B cell (primary cell): ENCODE measurements at regions not wholly inside any gene's neighbourhood (a gene's known extent, or its start where the extent isn't known, plus 50 kb on each side); places are given as distances from the start of the nearest gene placed in this dataset.

Experiments
- ATAC-seq: fragments of 200-7000 bp; cut with Tn5 transposase; one replicate; pipeline ENCODE4 v1.10.0; 2021; ENCODE audit warnings: low read depth, mild to moderate bottlenecking, moderate number of reproducible peaks, moderate library complexity
- CTCF ChIA-PET: fragments of 350-600 bp; sonication (Branson Sonifier 250); formaldehyde crosslinking; loops from one replicate; lab custom pipeline; 2021; ENCODE audit warnings: antibody characterized with exemption, inconsistent platforms; lab: Charles Lee
- POLR2A ChIA-PET: fragments of 350-600 bp; sonication (Branson Sonifier 250); formaldehyde crosslinking; loops from one replicate; lab custom pipeline; 2021; ENCODE audit warnings: antibody characterized with exemption; lab: Charles Lee
- DNase-seq: peaks from one replicate; pipeline ENCODE4 v3.0.0; 2013
- H2AFZ ChIP-seq: 2 replicates; pipeline ENCODE4 v1.6.1; 2012; ENCODE audit warnings: mild to moderate bottlenecking, low read depth, low read length; ENCODE audit not compliant: insufficient read depth, poor library complexity, severe bottlenecking
- H3K27ac ChIP-seq, 2 donors: 1 replicate in 1 of 2; 2 replicates in 1 of 2; pipeline ENCODE4 v1.5.1; 2012 to 2013; ENCODE audit warnings: low read length in 2 of 2, mild to moderate bottlenecking in 2 of 2, moderate library complexity in 1 of 2
- H3K27me3 ChIP-seq, 4 experiments: fragments of 200-600 bp in 1 of 4; sonication (generic) in 1 of 4; replicated peaks in 1 of 4; 1 replicate in 2 of 4; 2 replicates in 2 of 4; pipeline versions ENCODE4 v1.6.1 to v1.7.0; 2013 to 2016; ENCODE audit warnings: low read length in 3 of 4, mild to moderate bottlenecking in 2 of 4, mixed read lengths in 1 of 4, moderate library complexity in 1 of 4; ENCODE audit not compliant: insufficient read depth in 4 of 4, control insufficient read depth in 3 of 4; ENCODE audit errors: control extremely low read depth in 1 of 4
- H3K36me3 ChIP-seq, 2 experiments: replicated peaks in 1 of 2; 1 replicate in 1 of 2; 2 replicates in 1 of 2; pipeline versions ENCODE4 v1.6.1 to v1.7.1; 2013; ENCODE audit warnings: low read length in 1 of 2; ENCODE audit not compliant: insufficient read depth in 2 of 2, control insufficient read depth in 1 of 2; ENCODE audit errors: control extremely low read depth in 1 of 2, extremely low read depth in 1 of 2
- H3K4me1 ChIP-seq, 2 donors: fragments of 200-600 bp in 1 of 2; sonication (generic) in 1 of 2; 1 replicate in 1 of 2; 2 replicates in 1 of 2; pipeline versions ENCODE4 v1.5.1 to v1.6.1; 2013 to 2017; ENCODE audit warnings: low read length in 2 of 2; ENCODE audit not compliant: control insufficient read depth in 2 of 2, insufficient read depth in 2 of 2
- H3K4me2 ChIP-seq: replicated peaks from 2 replicates; pipeline ENCODE3; 2012; ENCODE audit warnings: mild to moderate bottlenecking, low read depth, low read length; ENCODE audit not compliant: poor library complexity, severe bottlenecking
- H3K4me3 ChIP-seq, 5 experiments: fragments of 200-600 bp in 1 of 5; sonication (generic) in 1 of 5; 1 replicate in 3 of 5; 2 replicates in 2 of 5; pipeline versions ENCODE4 v1.5.1 to v1.7.0; 2011 to 2016; ENCODE audit warnings: low read length in 4 of 5, mild to moderate bottlenecking in 4 of 5, low read depth in 2 of 5, control low read depth in 1 of 5, moderate library complexity in 1 of 5; ENCODE audit not compliant: insufficient read depth in 1 of 5; ENCODE audit errors: control extremely low read depth in 1 of 5, extremely low read depth in 1 of 5
- H3K79me2 ChIP-seq: fragments of 200-600 bp; sonication (generic); one replicate; pipeline ENCODE4 v1.6.0; 2016; ENCODE audit warnings: low read length; ENCODE audit not compliant: control insufficient read depth, insufficient read depth
- H3K9ac ChIP-seq: fragments of 200-600 bp; sonication (generic); 2 replicates; pipeline ENCODE4 v1.6.1; 2017; ENCODE audit warnings: mild to moderate bottlenecking, low read length, moderate library complexity
- H3K9me3 ChIP-seq, 3 donors: one replicate each; pipeline versions ENCODE4 v1.6.1 to v1.7.1; 2013; ENCODE audit warnings: low read length in 2 of 3; ENCODE audit not compliant: control insufficient read depth in 2 of 3, insufficient read depth in 1 of 3; ENCODE audit errors: control extremely low read depth in 1 of 3
- H4K20me1 ChIP-seq: 2 replicates; pipeline ENCODE4 v1.6.0; 2012; ENCODE audit warnings: mild to moderate bottlenecking, low read length; ENCODE audit not compliant: insufficient read depth, control insufficient read depth, poor library complexity, severe bottlenecking
- H3K27ac Mint-ChIP-seq: one replicate; pipeline ENCODE4 v1.8.0; 2021; ENCODE audit warnings: mixed read lengths
- H3K27me3 Mint-ChIP-seq: one replicate; pipeline ENCODE4 v1.8.0; 2021; ENCODE audit warnings: mixed read lengths
- H3K4me1 Mint-ChIP-seq: one replicate; pipeline ENCODE4 v1.8.0; 2021; ENCODE audit warnings: mixed read lengths
- H3K4me3 Mint-ChIP-seq: one replicate; pipeline ENCODE4 v1.8.0; 2021; ENCODE audit warnings: mixed read lengths
- H3K9me3 Mint-ChIP-seq: one replicate; pipeline ENCODE4 v1.8.0; 2022; ENCODE audit warnings: mixed read lengths; ENCODE audit not compliant: insufficient read depth
- CTCF ChIP-seq: fragments of 200-600 bp; IDR thresholded peaks from one replicate; pipeline ENCODE4 v1.8.0; 2022; ENCODE audit warnings: antibody characterized with exemption, mild to moderate bottlenecking
- EZH2 ChIP-seq: IDR thresholded peaks from 2 replicates; pipeline ENCODE4 v1.6.1; 2012; ENCODE audit warnings: borderline replicate concordance, low read depth, mild to moderate bottlenecking, moderate library complexity, low read length; ENCODE audit not compliant: insufficient read depth, poor library complexity, severe bottlenecking
- WGBS: methylation state at CpG from one replicate; pipeline ENCODE4 v1.1.5; 2013; ENCODE audit warnings: missing lambda C conversion rate; ENCODE audit not compliant: insufficient coverage; 5-methylcytosine and 5-hydroxymethylcytosine counted together
- intact Hi-C: fragments of 100-400 bp; cut with micrococcal nuclease; formaldehyde crosslinking; loops from one replicate; pipeline ENCODE4 v1.10.0; 2022

GRCh38 chr7:32259931-32260596, 189.9 kb upstream of the PDE1C start:
- peak overlapping the region; percentile 10 for H2AFZ ChIP-seq
- Mint-ChIP-seq H3K27me3 (peaks cover 7% of the 10 kb centered on the region), H3K4me1 (no peaks in the 10 kb centered on the region), H3K27ac (no peak overlapping the region), H3K9me3 (no peaks in the 10 kb centered on the region), H3K4me3 (no peak overlapping the region)
- no peak overlapping the region for H3K27ac ChIP-seq
- H3K4me3 ChIP-seq = no peak overlapping the region
- no peaks in the 10 kb centered on the region for H3K27me3 ChIP-seq
- no peak overlapping the region for H3K4me2 ChIP-seq
- no peak for ATAC-seq
- H3K36me3 ChIP-seq = no peaks in the 10 kb centered on the region
- 54% methylated on average over 8 of the region's 12 CpGs for WGBS
- H4K20me1 ChIP-seq = no peaks in the 10 kb centered on the region
- no peak for DNase-seq
- CTCF ChIA-PET = no interaction called here
- intact Hi-C loops = no loop called here
- H3K9me3 ChIP-seq = no peaks in the 10 kb centered on the region
- H3K9ac ChIP-seq = no peak overlapping the region
- POLR2A ChIA-PET = no interaction called here
- TF ChIP-seq CTCF (no peak), EZH2 (no peak)
- H3K79me2 ChIP-seq = no peaks in the 10 kb centered on the region
- H3K4me1 ChIP-seq = no peaks in the 10 kb centered on the region

- Histone ChIP-seq H2AFZ (no peak overlapping the region), H3K4me3 (no peak overlapping the region)
Observed at GRCh38 chr7:32258265-32258664, 188.1 kb upstream of the PDE1C start.

More at GRCh38 chr7:32258265-32258664, 188.1 kb upstream of the PDE1C start:
- no peak overlapping the region for H3K27ac ChIP-seq
- no peaks in the 10 kb centered on the region for H3K9me3 ChIP-seq
- H4K20me1 ChIP-seq = no peaks in the 10 kb centered on the region
- CTCF ChIA-PET = no interaction called here
- POLR2A ChIA-PET = no interaction called here
- TF ChIP-seq EZH2 (no peak), CTCF (no peak)
- peaks cover 3% of the 10 kb centered on the region for H3K27me3 Mint-ChIP-seq
- intact Hi-C loops = no loop called here
- H3K4me1 Mint-ChIP-seq = no peaks in the 10 kb centered on the region
- H3K27ac Mint-ChIP-seq = no peak overlapping the region
- no peaks in the 10 kb centered on the region for H3K4me1 ChIP-seq
- ATAC-seq = no peak
- no peak overlapping the region for H3K9ac ChIP-seq
- H3K4me3 Mint-ChIP-seq = no peak overlapping the region
- H3K79me2 ChIP-seq = no peaks in the 10 kb centered on the region
- no peaks in the 10 kb centered on the region for H3K27me3 ChIP-seq
- WGBS = 60% methylated on average over 1 of the region's 4 CpGs
- no peaks in the 10 kb centered on the region for H3K36me3 ChIP-seq
- no peak for DNase-seq
- no peaks in the 10 kb centered on the region for H3K9me3 Mint-ChIP-seq
- H3K4me2 ChIP-seq = no peak overlapping the region
